DND-41 (cell line): ENCODE measurements at regions not wholly inside any gene's neighbourhood (a gene's known extent, or its start where the extent isn't known, plus 50 kb on each side); places are given as distances from the start of the nearest gene placed in this dataset.

ENCODE experiments used
- ATAC-seq: fragments of 200-7000 bp; cut with Tn5 transposase; 3 replicates; pipeline ENCODE4 v1.9.1; 2021; ENCODE audit warnings: low read depth; ENCODE audit not compliant: insufficient read depth
- DNase-seq: peaks from one replicate; pipeline ENCODE4 v3.0.0-alpha.2; 2020
- H2AFZ ChIP-seq: 2 replicates; pipeline ENCODE4 v1.6.0; 2012; ENCODE audit warnings: low read depth, low read length
- H3K27ac ChIP-seq: 2 replicates; pipeline ENCODE4 v1.5.1; 2012; ENCODE audit warnings: low read length, inconsistent platforms
- H3K27me3 ChIP-seq: fragments of 200-600 bp; sonication (generic); 2 replicates; pipeline ENCODE4 v1.6.0; 2012; ENCODE audit warnings: low read length, mild to moderate bottlenecking, inconsistent platforms; ENCODE audit not compliant: insufficient read depth, poor library complexity
- H3K36me3 ChIP-seq: 2 replicates; pipeline ENCODE4 v1.5.1; 2012; ENCODE audit warnings: low read length, inconsistent platforms; ENCODE audit not compliant: insufficient read depth
- H3K4me1 ChIP-seq: 2 replicates; pipeline ENCODE4 v1.5.1; 2012; ENCODE audit warnings: mild to moderate bottlenecking, low read length; ENCODE audit not compliant: insufficient read depth
- H3K4me2 ChIP-seq: 2 replicates; pipeline ENCODE4 v1.6.0; 2012; ENCODE audit warnings: mild to moderate bottlenecking, moderate library complexity, low read length, inconsistent platforms; ENCODE audit not compliant: insufficient read depth
- H3K4me3 ChIP-seq, 2 experiments: fragments of 200-600 bp in 1 of 2; shearing (Covaris generic) in 1 of 2; 2 replicates each; pipeline ENCODE4 v1.5.1; 2012 to 2016; ENCODE audit warnings: inconsistent platforms in 2 of 2, low read length in 2 of 2, mild to moderate bottlenecking in 2 of 2, low read depth in 1 of 2, moderate library complexity in 1 of 2
- H3K79me2 ChIP-seq: 2 replicates; pipeline ENCODE4 v1.6.0; 2012; ENCODE audit warnings: low read length, inconsistent platforms; ENCODE audit not compliant: insufficient read depth
- H3K9ac ChIP-seq: 2 replicates; pipeline ENCODE4 v1.6.0; 2012; ENCODE audit warnings: low read depth, mild to moderate bottlenecking, inconsistent platforms, low read length, moderate library complexity
- H3K9me3 ChIP-seq: 2 replicates; pipeline ENCODE4 v1.5.1; 2012; ENCODE audit warnings: low read length, moderate library complexity, mild to moderate bottlenecking, inconsistent platforms; ENCODE audit not compliant: insufficient read depth, severe bottlenecking
- H4K20me1 ChIP-seq: 2 replicates; pipeline ENCODE4 v1.6.0; 2012; ENCODE audit warnings: low read length; ENCODE audit not compliant: insufficient read depth
- EZH2 ChIP-seq: IDR thresholded peaks from 3 replicates; pipeline ENCODE4 v1.6.1; 2012; ENCODE audit warnings: borderline replicate concordance, low read depth, mild to moderate bottlenecking, moderate library complexity, low read length, inconsistent platforms; ENCODE audit not compliant: severe bottlenecking
- TF ChIP-seq, protein P1 (sequence below): IDR thresholded peaks from 2 replicates; pipeline ENCODE4 v1.5.1; 2012; ENCODE audit warnings: borderline replicate concordance, low read length, moderate library complexity, mild to moderate bottlenecking; ENCODE audit not compliant: poor library complexity, severe bottlenecking; ENCODE audit errors: extremely low read depth

DNA sequence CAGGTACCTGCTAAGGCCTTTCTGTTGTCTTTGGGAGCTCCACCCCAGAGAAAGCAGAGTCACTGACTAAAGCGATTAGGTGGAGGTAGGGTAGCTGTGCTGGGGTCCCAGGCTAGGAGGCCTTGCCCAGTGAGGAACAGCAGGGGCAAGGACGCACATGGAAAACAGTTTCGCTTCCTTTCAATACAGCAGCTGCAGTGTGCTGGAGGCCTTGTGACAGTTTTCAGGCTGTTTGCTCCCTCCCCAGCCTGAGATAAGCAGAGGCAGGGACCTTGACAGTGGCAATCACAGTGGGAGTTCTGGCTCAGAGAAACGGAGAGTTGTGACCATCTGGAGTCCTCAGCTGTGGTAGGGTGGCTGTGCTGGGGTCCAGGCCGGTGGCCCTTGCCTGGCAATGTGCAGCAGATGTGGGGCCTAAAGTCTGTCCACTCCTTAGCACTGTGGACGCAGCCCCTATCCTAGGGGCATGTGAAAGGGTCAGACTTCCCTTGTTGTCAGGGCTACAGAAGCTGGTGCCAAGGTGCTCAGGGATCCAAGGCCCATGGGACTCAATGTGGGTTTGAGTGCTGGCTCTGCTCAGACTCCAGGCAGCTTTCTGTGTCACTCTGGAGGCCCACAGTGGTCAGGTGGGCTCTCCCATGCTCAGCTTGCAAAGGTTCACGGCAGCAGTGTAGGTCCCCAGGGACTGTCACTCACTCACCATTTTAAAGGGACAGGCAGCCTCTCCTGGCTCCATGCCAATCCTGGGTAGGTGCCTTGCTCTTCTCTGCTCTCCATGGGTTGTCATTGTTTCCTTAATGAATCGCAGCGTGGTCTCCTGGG lies 534.9 kb upstream of the FMR1 start:
- Histone ChIP-seq H3K9me3 (no peaks in the 10 kb centered on the region), H2AFZ (peak overlapping the region; percentile 64), H3K36me3 (no peaks in the 10 kb centered on the region), H3K4me2 (peak overlapping the region; percentile 22; the same call in 1 of the 2 replicates), H3K4me1 (peaks cover 18% of the 10 kb centered on the region), H3K27me3 (no peaks in the 10 kb centered on the region), H4K20me1 (no peaks in the 10 kb centered on the region), H3K27ac (peak overlapping the region; percentile 71), H3K9ac (peak overlapping the region; percentile 31), H3K4me3 (no peak overlapping the region), H3K79me2 (no peaks in the 10 kb centered on the region)
- TF ChIP-seq, protein P1, sequence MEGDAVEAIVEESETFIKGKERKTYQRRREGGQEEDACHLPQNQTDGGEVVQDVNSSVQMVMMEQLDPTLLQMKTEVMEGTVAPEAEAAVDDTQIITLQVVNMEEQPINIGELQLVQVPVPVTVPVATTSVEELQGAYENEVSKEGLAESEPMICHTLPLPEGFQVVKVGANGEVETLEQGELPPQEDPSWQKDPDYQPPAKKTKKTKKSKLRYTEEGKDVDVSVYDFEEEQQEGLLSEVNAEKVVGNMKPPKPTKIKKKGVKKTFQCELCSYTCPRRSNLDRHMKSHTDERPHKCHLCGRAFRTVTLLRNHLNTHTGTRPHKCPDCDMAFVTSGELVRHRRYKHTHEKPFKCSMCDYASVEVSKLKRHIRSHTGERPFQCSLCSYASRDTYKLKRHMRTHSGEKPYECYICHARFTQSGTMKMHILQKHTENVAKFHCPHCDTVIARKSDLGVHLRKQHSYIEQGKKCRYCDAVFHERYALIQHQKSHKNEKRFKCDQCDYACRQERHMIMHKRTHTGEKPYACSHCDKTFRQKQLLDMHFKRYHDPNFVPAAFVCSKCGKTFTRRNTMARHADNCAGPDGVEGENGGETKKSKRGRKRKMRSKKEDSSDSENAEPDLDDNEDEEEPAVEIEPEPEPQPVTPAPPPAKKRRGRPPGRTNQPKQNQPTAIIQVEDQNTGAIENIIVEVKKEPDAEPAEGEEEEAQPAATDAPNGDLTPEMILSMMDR = no peak
- no peak for TF ChIP-seq EZH2
- peak; percentile 81 for ATAC-seq
- DNase-seq = peak; percentile 48

DNA sequence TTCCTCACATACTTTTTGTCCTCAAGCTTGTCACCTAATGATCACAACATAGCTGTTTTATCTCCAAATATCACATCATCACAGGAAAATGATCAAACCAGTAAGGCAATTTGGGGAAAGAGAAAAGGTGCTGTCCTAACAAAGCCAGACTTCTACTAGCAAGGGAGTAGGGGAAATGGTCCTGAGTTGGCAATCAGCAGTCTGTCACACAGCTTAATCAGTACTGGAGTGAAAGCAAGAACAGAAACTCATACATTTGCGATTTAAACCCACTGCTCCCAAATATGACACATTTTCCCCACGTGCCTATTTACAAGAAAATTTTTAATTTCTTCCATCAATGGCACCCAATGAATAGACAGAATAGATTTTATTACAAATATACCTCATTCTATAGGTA lies 546.8 kb upstream of the FMR1 start:
- Histone ChIP-seq H3K4me3 (no peak overlapping the region), H4K20me1 (no peaks in the 10 kb centered on the region), H3K9ac (no peak overlapping the region), H3K4me2 (no peak overlapping the region), H3K27ac (no peak overlapping the region), H2AFZ (no peak overlapping the region), H3K9me3 (no peaks in the 10 kb centered on the region), H3K27me3 (no peaks in the 10 kb centered on the region), H3K4me1 (peaks cover 3% of the 10 kb centered on the region; the same call in 1 of the 2 replicates), H3K36me3 (no peaks in the 10 kb centered on the region), H3K79me2 (no peaks in the 10 kb centered on the region)
- DNase-seq (no peak), ATAC-seq (no peak)
- TF ChIP-seq, protein P1 = no peak
- TF ChIP-seq EZH2 = no peak

DNA sequence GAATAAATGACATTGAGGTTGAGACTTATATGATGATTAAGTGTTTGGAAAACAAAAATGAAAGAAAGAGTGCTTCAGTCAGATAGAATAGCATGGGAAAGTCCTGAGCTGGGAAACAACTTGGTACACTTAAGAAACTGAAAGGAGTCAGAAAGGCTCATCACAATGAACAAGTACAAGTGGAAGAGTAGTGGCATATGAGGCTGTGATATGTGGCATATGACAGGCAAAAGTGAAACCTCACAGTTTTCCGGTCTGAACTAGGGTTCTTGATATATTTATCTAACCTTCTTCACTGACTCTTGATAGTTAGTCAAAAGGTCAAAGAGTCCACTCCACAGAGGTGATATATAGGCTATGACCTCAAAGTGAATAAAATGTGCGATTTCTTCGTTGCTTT lies 537.1 kb upstream of the CXorf51A start:
- no peak overlapping the region for H3K27ac ChIP-seq
- H3K9me3 ChIP-seq = peaks cover 2% of the 10 kb centered on the region
- no peak overlapping the region for H3K9ac ChIP-seq
- no peaks in the 10 kb centered on the region for H3K4me1 ChIP-seq
- no peaks in the 10 kb centered on the region for H4K20me1 ChIP-seq
- no peak overlapping the region; the same call in 1 of the 2 replicates for H2AFZ ChIP-seq
- no peak overlapping the region for H3K4me2 ChIP-seq
- H3K36me3 ChIP-seq = no peaks in the 10 kb centered on the region
- H3K27me3 ChIP-seq = no peaks in the 10 kb centered on the region
- H3K4me3 ChIP-seq = no peak overlapping the region
- ATAC-seq (no peak), DNase-seq (no peak)
- no peaks in the 10 kb centered on the region for H3K79me2 ChIP-seq
- TF ChIP-seq EZH2 = no peak
- TF ChIP-seq, protein P1 = no peak
